ENCODE measurements at regions not wholly inside any gene's neighbourhood (a gene's known extent, or its start where the extent isn't known, plus 50 kb on each side); places are given as distances from the start of the nearest gene placed in this dataset.

- Histone ChIP-seq H3K27ac (ENCODE audit: insufficient read depth, low read depth, low read length, poor library complexity, severe bottlenecking) (no peak overlapping the region), H3K4me1 (ENCODE audit: control insufficient read depth, insufficient read depth, low read length) (no peaks in the 10 kb centered on the region), H3K36me3 (ENCODE audit: control insufficient read depth, insufficient read depth, low read length) (no peaks in the 10 kb centered on the region), H3K9me3 (ENCODE audit: control insufficient read depth, low read length) (no peaks in the 10 kb centered on the region), H3K27me3 (ENCODE audit: control insufficient read depth, insufficient read depth, low read length, poor library complexity, severe bottlenecking) (no peaks in the 10 kb centered on the region), H3K4me3 (ENCODE audit: insufficient read depth, low read depth, low read length) (no peak overlapping the region)
- 95 to 98% methylated on average over 5 of the region's 5 CpGs for WGBS, 2 experiments
Observed at GRCh38 chr5:165844571-165844970, 2339.2 kb downstream of the MAT2B start.

GRCh38 chr5:165858118-165858517 lies 2352.7 kb downstream of the MAT2B start:
- H3K4me1 ChIP-seq (ENCODE audit: control insufficient read depth, insufficient read depth, low read length): no peaks in the 10 kb centered on the region
- H3K27ac ChIP-seq (ENCODE audit: insufficient read depth, low read depth, low read length, poor library complexity, severe bottlenecking): no peak overlapping the region
- H3K36me3 ChIP-seq (ENCODE audit: control insufficient read depth, insufficient read depth, low read length): no peaks in the 10 kb centered on the region
- H3K9me3 ChIP-seq (ENCODE audit: control insufficient read depth, low read length): no peaks in the 10 kb centered on the region
- no peaks in the 10 kb centered on the region for H3K27me3 ChIP-seq (ENCODE audit: control insufficient read depth, insufficient read depth, low read length, poor library complexity, severe bottlenecking)
- 87 to 100% methylated on average over 1 of the region's 1 CpG for WGBS, 2 experiments
- H3K4me3 ChIP-seq (ENCODE audit: insufficient read depth, low read depth, low read length): no peak overlapping the region

GRCh38 chr5:165859251-165859650 lies 2353.8 kb downstream of the MAT2B start:
- 88 to 97% methylated on average over 2 of the region's 2 CpGs for WGBS, 2 experiments
- no peak overlapping the region for H3K4me3 ChIP-seq (ENCODE audit: insufficient read depth, low read depth, low read length)
- H3K4me1 ChIP-seq (ENCODE audit: control insufficient read depth, insufficient read depth, low read length): no peaks in the 10 kb centered on the region

GRCh38 chr5:165863239-165863638 lies 2357.8 kb downstream of the MAT2B start:
- Histone ChIP-seq H3K4me1 (ENCODE audit: control insufficient read depth, insufficient read depth, low read length) (no peaks in the 10 kb centered on the region), H3K36me3 (ENCODE audit: control insufficient read depth, insufficient read depth, low read length) (no peaks in the 10 kb centered on the region), H3K9me3 (ENCODE audit: control insufficient read depth, low read length) (no peaks in the 10 kb centered on the region), H3K27ac (ENCODE audit: insufficient read depth, low read depth, low read length, poor library complexity, severe bottlenecking) (no peak overlapping the region), H3K4me3 (ENCODE audit: insufficient read depth, low read depth, low read length) (no peak overlapping the region), H3K27me3 (ENCODE audit: control insufficient read depth, insufficient read depth, low read length, poor library complexity, severe bottlenecking) (no peaks in the 10 kb centered on the region)
- WGBS, 2 experiments: 95 to 99% methylated on average over 4 of the region's 4 CpGs

More at GRCh38 chr5:165859251-165859650, 2353.8 kb downstream of the MAT2B start:
- Histone ChIP-seq H3K27me3 (ENCODE audit: control insufficient read depth, insufficient read depth, low read length, poor library complexity, severe bottlenecking) (no peaks in the 10 kb centered on the region), H3K9me3 (ENCODE audit: control insufficient read depth, low read length) (no peaks in the 10 kb centered on the region), H3K27ac (ENCODE audit: insufficient read depth, low read depth, low read length, poor library complexity, severe bottlenecking) (no peak overlapping the region), H3K36me3 (ENCODE audit: control insufficient read depth, insufficient read depth, low read length) (no peaks in the 10 kb centered on the region)

- no peaks in the 10 kb centered on the region for H3K36me3 ChIP-seq (ENCODE audit: control insufficient read depth, insufficient read depth, low read length)
- H3K27me3 ChIP-seq (ENCODE audit: control insufficient read depth, insufficient read depth, low read length, poor library complexity, severe bottlenecking): no peaks in the 10 kb centered on the region
- WGBS, 2 experiments: 56 to 64% methylated on average over 2 of the region's 2 CpGs
- H3K9me3 ChIP-seq (ENCODE audit: control insufficient read depth, low read length): no peaks in the 10 kb centered on the region
- no peak overlapping the region for H3K4me3 ChIP-seq (ENCODE audit: insufficient read depth, low read depth, low read length)
- no peak overlapping the region for H3K27ac ChIP-seq (ENCODE audit: insufficient read depth, low read depth, low read length, poor library complexity, severe bottlenecking)
- H3K4me1 ChIP-seq (ENCODE audit: control insufficient read depth, insufficient read depth, low read length): no peaks in the 10 kb centered on the region
Observed at GRCh38 chr5:165871291-165871690, 2365.9 kb downstream of the MAT2B start.

- H3K4me1 ChIP-seq (ENCODE audit: control insufficient read depth, insufficient read depth, low read length): no peaks in the 10 kb centered on the region
- no peak overlapping the region for H3K27ac ChIP-seq (ENCODE audit: insufficient read depth, low read depth, low read length, poor library complexity, severe bottlenecking)
- H3K4me3 ChIP-seq (ENCODE audit: insufficient read depth, low read depth, low read length): no peak overlapping the region
- WGBS, 2 experiments: 95% methylated on average over 2 of the region's 2 CpGs
- no peaks in the 10 kb centered on the region for H3K27me3 ChIP-seq (ENCODE audit: control insufficient read depth, insufficient read depth, low read length, poor library complexity, severe bottlenecking)
- H3K9me3 ChIP-seq (ENCODE audit: control insufficient read depth, low read length): no peaks in the 10 kb centered on the region
- H3K36me3 ChIP-seq (ENCODE audit: control insufficient read depth, insufficient read depth, low read length): no peaks in the 10 kb centered on the region
Observed at GRCh38 chr5:165874851-165875250, 2369.4 kb downstream of the MAT2B start.

- Histone ChIP-seq H3K27me3 (ENCODE audit: control insufficient read depth, insufficient read depth, low read length, poor library complexity, severe bottlenecking) (no peaks in the 10 kb centered on the region), H3K9me3 (ENCODE audit: control insufficient read depth, low read length) (no peaks in the 10 kb centered on the region), H3K4me3 (ENCODE audit: insufficient read depth, low read depth, low read length) (no peak overlapping the region), H3K4me1 (ENCODE audit: control insufficient read depth, insufficient read depth, low read length) (no peaks in the 10 kb centered on the region), H3K27ac (ENCODE audit: insufficient read depth, low read depth, low read length, poor library complexity, severe bottlenecking) (no peak overlapping the region), H3K36me3 (ENCODE audit: control insufficient read depth, insufficient read depth, low read length) (no peaks in the 10 kb centered on the region)
Observed at GRCh38 chr5:165876538-165876937, 2371.1 kb downstream of the MAT2B start.

GRCh38 chr5:165877475-165877874 lies 2372.1 kb downstream of the MAT2B start:
- Histone ChIP-seq H3K27ac (ENCODE audit: insufficient read depth, low read depth, low read length, poor library complexity, severe bottlenecking) (no peak overlapping the region), H3K4me3 (ENCODE audit: insufficient read depth, low read depth, low read length) (no peak overlapping the region), H3K27me3 (ENCODE audit: control insufficient read depth, insufficient read depth, low read length, poor library complexity, severe bottlenecking) (no peaks in the 10 kb centered on the region), H3K4me1 (ENCODE audit: control insufficient read depth, insufficient read depth, low read length) (no peaks in the 10 kb centered on the region), H3K36me3 (ENCODE audit: control insufficient read depth, insufficient read depth, low read length) (no peaks in the 10 kb centered on the region), H3K9me3 (ENCODE audit: control insufficient read depth, low read length) (no peaks in the 10 kb centered on the region)
- WGBS, 2 experiments: 95 to 97% methylated on average over 3 of the region's 3 CpGs

- Histone ChIP-seq H3K9me3 (ENCODE audit: control insufficient read depth, low read length) (no peaks in the 10 kb centered on the region), H3K4me1 (ENCODE audit: control insufficient read depth, insufficient read depth, low read length) (no peaks in the 10 kb centered on the region), H3K36me3 (ENCODE audit: control insufficient read depth, insufficient read depth, low read length) (no peaks in the 10 kb centered on the region), H3K27ac (ENCODE audit: insufficient read depth, low read depth, low read length, poor library complexity, severe bottlenecking) (no peak overlapping the region), H3K4me3 (ENCODE audit: insufficient read depth, low read depth, low read length) (no peak overlapping the region), H3K27me3 (ENCODE audit: control insufficient read depth, insufficient read depth, low read length, poor library complexity, severe bottlenecking) (no peaks in the 10 kb centered on the region)
- 86 to 90% methylated on average over 2 of the region's 2 CpGs for WGBS, 2 experiments
Observed at GRCh38 chr5:165881259-165881658, 2375.8 kb downstream of the MAT2B start.

- Histone ChIP-seq H3K27me3 (ENCODE audit: control insufficient read depth, insufficient read depth, low read length, poor library complexity, severe bottlenecking) (no peaks in the 10 kb centered on the region), H3K9me3 (ENCODE audit: control insufficient read depth, low read length) (no peaks in the 10 kb centered on the region), H3K4me1 (ENCODE audit: control insufficient read depth, insufficient read depth, low read length) (no peaks in the 10 kb centered on the region), H3K27ac (ENCODE audit: insufficient read depth, low read depth, low read length, poor library complexity, severe bottlenecking) (no peak overlapping the region), H3K36me3 (ENCODE audit: control insufficient read depth, insufficient read depth, low read length) (no peaks in the 10 kb centered on the region), H3K4me3 (ENCODE audit: insufficient read depth, low read depth, low read length) (no peak overlapping the region)
- 80 to 94% methylated on average over 1 to 2 of the region's 3 CpGs for WGBS, 2 experiments
Observed at GRCh38 chr5:165882099-165882498, 2376.7 kb downstream of the MAT2B start.

Data from ectodermal cell (in vitro differentiated cells).